ENCODE measurements at regions not wholly inside any gene's neighbourhood (a gene's known extent, or its start where the extent isn't known, plus 50 kb on each side); places are given as distances from the start of the nearest gene placed in this dataset.

- TF ChIP-seq, protein P1, sequence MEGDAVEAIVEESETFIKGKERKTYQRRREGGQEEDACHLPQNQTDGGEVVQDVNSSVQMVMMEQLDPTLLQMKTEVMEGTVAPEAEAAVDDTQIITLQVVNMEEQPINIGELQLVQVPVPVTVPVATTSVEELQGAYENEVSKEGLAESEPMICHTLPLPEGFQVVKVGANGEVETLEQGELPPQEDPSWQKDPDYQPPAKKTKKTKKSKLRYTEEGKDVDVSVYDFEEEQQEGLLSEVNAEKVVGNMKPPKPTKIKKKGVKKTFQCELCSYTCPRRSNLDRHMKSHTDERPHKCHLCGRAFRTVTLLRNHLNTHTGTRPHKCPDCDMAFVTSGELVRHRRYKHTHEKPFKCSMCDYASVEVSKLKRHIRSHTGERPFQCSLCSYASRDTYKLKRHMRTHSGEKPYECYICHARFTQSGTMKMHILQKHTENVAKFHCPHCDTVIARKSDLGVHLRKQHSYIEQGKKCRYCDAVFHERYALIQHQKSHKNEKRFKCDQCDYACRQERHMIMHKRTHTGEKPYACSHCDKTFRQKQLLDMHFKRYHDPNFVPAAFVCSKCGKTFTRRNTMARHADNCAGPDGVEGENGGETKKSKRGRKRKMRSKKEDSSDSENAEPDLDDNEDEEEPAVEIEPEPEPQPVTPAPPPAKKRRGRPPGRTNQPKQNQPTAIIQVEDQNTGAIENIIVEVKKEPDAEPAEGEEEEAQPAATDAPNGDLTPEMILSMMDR (IDR thresholded peaks at IDR 0.05): no peak
- no peak for TF ChIP-seq POLR2A (IDR thresholded peaks at IDR 0.05)
Observed at GRCh38 chr4:4753643-4754042, 105.8 kb upstream of the MSX1 start.

Data from body of pancreas (tissue), 4 donors.